ENCODE measurements at regions not wholly inside any gene's neighbourhood (a gene's known extent, or its start where the extent isn't known, plus 50 kb on each side); places are given as distances from the start of the nearest gene placed in this dataset.

DNA sequence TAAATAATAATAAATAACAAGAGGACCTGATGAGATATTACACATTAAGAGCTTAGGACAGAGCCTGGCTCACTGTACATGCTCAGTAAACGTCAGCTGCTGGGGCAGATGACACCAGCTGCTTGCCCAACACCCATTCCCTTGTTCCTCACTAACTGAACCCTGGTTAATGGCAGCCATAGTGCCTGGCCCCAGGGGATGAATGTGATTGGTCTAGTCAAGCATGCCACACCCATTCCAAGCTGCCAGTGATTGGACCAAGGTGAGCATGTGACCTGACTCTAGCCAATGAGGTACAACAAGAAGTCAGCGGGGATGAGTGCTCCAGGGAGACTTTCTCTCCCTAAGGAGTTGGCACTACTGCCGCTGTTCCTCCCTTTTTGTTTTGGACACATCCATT is 85.1 kb upstream of the PTPN1 start:
- TF ChIP-seq CTCF (IDR thresholded peaks at IDR 0.05) (no peak), POLR2A (IDR thresholded peaks at IDR 0.05) (no peak), POLR2AphosphoS5 (IDR thresholded peaks at IDR 0.05) (no peak)
